GM19239 (cell line): ENCODE measurements at regions not wholly inside any gene's neighbourhood (a gene's known extent, or its start where the extent isn't known, plus 50 kb on each side); places are given as distances from the start of the nearest gene placed in this dataset.

ENCODE experiments used
- DNase-seq: peaks from one replicate; pipeline ENCODE4 v3.0.0; 2011; ENCODE audit warnings: low spot score; ENCODE audit not compliant: insufficient read length
- FAIRE-seq: peaks from 2 replicates; lab custom pipeline; 2011; peaks lifted over from hg19 to GRCh38; lab: Jason Lieb, UNC

- DNase-seq (no peak), FAIRE-seq (no peak)
Observed at GRCh38 chr6:169058634-169059033, 195.0 kb downstream of the THBS2 start.

- FAIRE-seq: no peak
- DNase-seq: no peak
Observed at GRCh38 chr6:169052462-169052861, 201.2 kb downstream of the THBS2 start.

GRCh38 chr6:169051371-169051770 lies 202.3 kb downstream of the THBS2 start:
- FAIRE-seq (no peak), DNase-seq (no peak)

- DNase-seq: no peak
- no peak for FAIRE-seq
Observed at GRCh38 chr6:169048865-169049205, 204.8 kb downstream of the THBS2 start.

- no peak for DNase-seq
- FAIRE-seq: no peak
Observed at GRCh38 chr6:169048185-169048864, 205.3 kb downstream of the THBS2 start.

GRCh38 chr6:169047345-169047744 lies 206.3 kb downstream of the THBS2 start:
- no peak for DNase-seq
- no peak for FAIRE-seq

GRCh38 chr6:169046483-169047192 lies 207.0 kb downstream of the THBS2 start:
- FAIRE-seq: no peak

GRCh38 chr6:169046021-169046420 lies 207.6 kb downstream of the THBS2 start:
- DNase-seq: no peak
- FAIRE-seq: no peak

More at GRCh38 chr6:169046483-169047192, 207.0 kb downstream of the THBS2 start:
- DNase-seq: no peak

GRCh38 chr6:169045486-169045885 lies 208.2 kb downstream of the THBS2 start:
- DNase-seq: no peak
- no peak for FAIRE-seq

GRCh38 chr6:169044381-169045230 lies 209.0 kb downstream of the THBS2 start:
- FAIRE-seq (no peak), DNase-seq (no peak)

GRCh38 chr6:169042061-169042460 lies 211.6 kb downstream of the THBS2 start:
- DNase-seq (no peak), FAIRE-seq (no peak)

GRCh38 chr6:169041078-169041477 lies 212.6 kb downstream of the THBS2 start:
- DNase-seq (no peak), FAIRE-seq (no peak)

GRCh38 chr6:169038691-169039090 lies 215.0 kb downstream of the THBS2 start:
- no peak for FAIRE-seq

GRCh38 chr6:169035385-169036240 lies 218.0 kb downstream of the THBS2 start:
- DNase-seq: no peak
- no peak for FAIRE-seq

More at GRCh38 chr6:169038691-169039090, 215.0 kb downstream of the THBS2 start:
- no peak for DNase-seq

GRCh38 chr6:169034516-169035167 lies 219.0 kb downstream of the THBS2 start:
- no peak for FAIRE-seq
- no peak for DNase-seq

GRCh38 chr6:169029861-169030260 lies 223.8 kb downstream of the THBS2 start:
- FAIRE-seq: no peak

GRCh38 chr6:169028343-169028742 lies 225.3 kb downstream of the THBS2 start:
- FAIRE-seq (no peak), DNase-seq (no peak)

More at GRCh38 chr6:169029861-169030260, 223.8 kb downstream of the THBS2 start:
- DNase-seq: no peak

- DNase-seq (no peak), FAIRE-seq (no peak)
Observed at GRCh38 chr6:169026175-169026574, 227.5 kb downstream of the THBS2 start.

- DNase-seq (no peak), FAIRE-seq (no peak)
Observed at GRCh38 chr6:169024047-169024660, 229.5 kb downstream of the THBS2 start.
